Panc1 (cell line): ENCODE measurements at regions not wholly inside any gene's neighbourhood (a gene's known extent, or its start where the extent isn't known, plus 50 kb on each side); places are given as distances from the start of the nearest gene placed in this dataset.

Experiments
- ATAC-seq: fragments of 200-7000 bp; cut with Tn5 transposase; 2 replicates; pipeline ENCODE4 v1.9.1; 2020; ENCODE audit warnings: mild to moderate bottlenecking, moderate library complexity
- BruUV-seq: library from RNA; stranded (reverse); fragments of 400-500 nt; replicated peaks from 2 replicates; lab custom pipeline; 2021; lab: Mats Ljungman, UMichigan
- CTCF ChIA-PET: fragments of 300-600 bp; sonication (Branson Sonifier 250); formaldehyde crosslinking; loops from one replicate; lab custom pipeline; 2022; ENCODE audit warnings: antibody characterized with exemption; lab: Charles Lee
- POLR2A ChIA-PET: fragments of 300-600 bp; sonication (Branson Sonifier 250); formaldehyde crosslinking; loops from one replicate; lab custom pipeline; 2022; ENCODE audit warnings: antibody characterized with exemption; lab: Charles Lee
- DNase-seq: peaks from one replicate; pipeline ENCODE4 v3.0.0-alpha.2; 2010; ENCODE audit warnings: low read depth, low spot score
- H3K27ac ChIP-seq: 2 replicates; pipeline ENCODE4 v1.5.1; 2011; ENCODE audit warnings: mild to moderate bottlenecking, low read length, inconsistent platforms
- H3K27me3 ChIP-seq: fragments of 200-500 bp; sonication (Bioruptor generic); 2 replicates; pipeline ENCODE4 v1.6.0; 2014; ENCODE audit warnings: low read length, inconsistent platforms; ENCODE audit not compliant: control insufficient read depth, insufficient read depth
- H3K36me3 ChIP-seq: fragments of 200-500 bp; sonication (Bioruptor generic); 2 replicates; pipeline ENCODE4 v1.5.1; 2014; ENCODE audit warnings: inconsistent platforms, mild to moderate bottlenecking, low read length, moderate library complexity; ENCODE audit not compliant: control insufficient read depth, insufficient read depth
- H3K4me1 ChIP-seq: 2 replicates; pipeline ENCODE4 v1.5.1; 2011; ENCODE audit warnings: inconsistent platforms, mild to moderate bottlenecking, low read length, moderate library complexity; ENCODE audit not compliant: control insufficient read depth, insufficient read depth
- H3K4me3 ChIP-seq, 2 experiments: 2 replicates each; pipeline ENCODE4 v1.5.1; 2011 to 2012; ENCODE audit warnings: low read depth in 2 of 2, low read length in 2 of 2, mild to moderate bottlenecking in 2 of 2, inconsistent platforms in 1 of 2, moderate library complexity in 1 of 2
- H3K9me3 ChIP-seq: fragments of 200-500 bp; sonication (Bioruptor generic); 2 replicates; pipeline ENCODE4 v1.5.1; 2014; ENCODE audit warnings: low read depth, mild to moderate bottlenecking, inconsistent platforms, low read length, moderate library complexity; ENCODE audit not compliant: control insufficient read depth, insufficient read depth
- POLR2AphosphoS5 ChIP-seq: IDR thresholded peaks from 2 replicates; pipeline ENCODE4 v1.6.1; 2012; ENCODE audit warnings: mild to moderate bottlenecking, low read depth, low read length, moderate library complexity
- SIN3A ChIP-seq: IDR thresholded peaks from 2 replicates; pipeline ENCODE4 v1.6.1; 2012; ENCODE audit warnings: low read depth, mild to moderate bottlenecking, low read length, moderate library complexity, borderline replicate concordance; ENCODE audit not compliant: insufficient read depth
- TCF7L2 ChIP-seq: IDR thresholded peaks from 2 replicates; pipeline ENCODE4 v1.6.1; 2011; ENCODE audit warnings: mild to moderate bottlenecking, low read depth, low read length, inconsistent platforms
- in situ Hi-C: cut with HindIII; loops from 2 replicates; pipeline ENCODE4 v1.10.0; 2016; ENCODE audit warnings: low sequenced_read_pairs, low pct_unique_long_range_greater_than_20kb
- intact Hi-C: fragments of 100-400 bp; cut with micrococcal nuclease; formaldehyde crosslinking; loops from one replicate; pipeline ENCODE4 v1.10.0; 2022; ENCODE audit not compliant: unreplicated experiment
- TF ChIP-seq, protein P1 (sequence below), 2 experiments: IDR thresholded peaks; 2 replicates each; pipeline ENCODE4 v1.6.1; 2011 to 2012; ENCODE audit warnings: low read depth in 2 of 2, control low read depth in 1 of 2, low read length in 1 of 2, mild to moderate bottlenecking in 1 of 2, moderate library complexity in 1 of 2; ENCODE audit not compliant: insufficient read depth in 1 of 2
- TF ChIP-seq, protein P2 (sequence below): fragments of 450-650 bp; IDR thresholded peaks from 2 replicates; pipeline ENCODE4 v1.5.1; 2017; ENCODE audit warnings: mild to moderate bottlenecking

DNA sequence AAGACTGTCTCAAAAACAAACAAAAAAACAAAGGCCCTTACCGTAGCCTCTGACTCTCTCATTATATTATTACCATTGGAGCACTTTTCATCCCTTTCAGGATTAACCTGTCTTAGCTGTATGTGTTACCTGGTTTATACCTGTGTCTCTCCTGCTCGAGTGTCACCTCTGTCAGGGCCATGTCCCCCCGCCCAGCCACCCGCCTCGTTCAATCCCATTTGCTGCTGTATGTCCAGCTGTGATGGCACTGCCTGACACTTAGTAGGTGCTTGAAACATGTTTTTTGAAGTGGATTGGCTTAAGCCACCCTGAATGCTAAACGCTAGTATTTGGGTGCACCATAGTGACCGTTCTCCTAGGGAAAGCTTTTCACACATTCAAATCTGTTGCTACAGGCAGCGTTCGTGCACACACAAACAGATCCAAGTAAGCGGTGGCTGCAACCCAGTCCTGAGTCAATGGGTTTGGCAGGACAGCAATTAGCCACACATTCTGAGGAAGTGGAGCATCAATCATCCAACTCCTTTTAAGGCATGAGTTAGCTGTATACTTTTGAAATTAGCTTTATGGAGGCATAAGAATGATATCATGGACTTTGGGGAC, 98.9 kb upstream of the ZNF217 start:
- in situ Hi-C loops, result no loop called here
- TF ChIP-seq SIN3A (no peak), POLR2AphosphoS5 (no peak), TCF7L2 (no peak)
- TF ChIP-seq, protein P1, sequence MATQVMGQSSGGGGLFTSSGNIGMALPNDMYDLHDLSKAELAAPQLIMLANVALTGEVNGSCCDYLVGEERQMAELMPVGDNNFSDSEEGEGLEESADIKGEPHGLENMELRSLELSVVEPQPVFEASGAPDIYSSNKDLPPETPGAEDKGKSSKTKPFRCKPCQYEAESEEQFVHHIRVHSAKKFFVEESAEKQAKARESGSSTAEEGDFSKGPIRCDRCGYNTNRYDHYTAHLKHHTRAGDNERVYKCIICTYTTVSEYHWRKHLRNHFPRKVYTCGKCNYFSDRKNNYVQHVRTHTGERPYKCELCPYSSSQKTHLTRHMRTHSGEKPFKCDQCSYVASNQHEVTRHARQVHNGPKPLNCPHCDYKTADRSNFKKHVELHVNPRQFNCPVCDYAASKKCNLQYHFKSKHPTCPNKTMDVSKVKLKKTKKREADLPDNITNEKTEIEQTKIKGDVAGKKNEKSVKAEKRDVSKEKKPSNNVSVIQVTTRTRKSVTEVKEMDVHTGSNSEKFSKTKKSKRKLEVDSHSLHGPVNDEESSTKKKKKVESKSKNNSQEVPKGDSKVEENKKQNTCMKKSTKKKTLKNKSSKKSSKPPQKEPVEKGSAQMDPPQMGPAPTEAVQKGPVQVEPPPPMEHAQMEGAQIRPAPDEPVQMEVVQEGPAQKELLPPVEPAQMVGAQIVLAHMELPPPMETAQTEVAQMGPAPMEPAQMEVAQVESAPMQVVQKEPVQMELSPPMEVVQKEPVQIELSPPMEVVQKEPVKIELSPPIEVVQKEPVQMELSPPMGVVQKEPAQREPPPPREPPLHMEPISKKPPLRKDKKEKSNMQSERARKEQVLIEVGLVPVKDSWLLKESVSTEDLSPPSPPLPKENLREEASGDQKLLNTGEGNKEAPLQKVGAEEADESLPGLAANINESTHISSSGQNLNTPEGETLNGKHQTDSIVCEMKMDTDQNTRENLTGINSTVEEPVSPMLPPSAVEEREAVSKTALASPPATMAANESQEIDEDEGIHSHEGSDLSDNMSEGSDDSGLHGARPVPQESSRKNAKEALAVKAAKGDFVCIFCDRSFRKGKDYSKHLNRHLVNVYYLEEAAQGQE (IDR thresholded peaks at IDR 0.05; ENCODE audit: insufficient read depth in 1 of 2, low read depth in 2 of 2, low read length in 1 of 2), result no peak
- TF ChIP-seq, protein P2, sequence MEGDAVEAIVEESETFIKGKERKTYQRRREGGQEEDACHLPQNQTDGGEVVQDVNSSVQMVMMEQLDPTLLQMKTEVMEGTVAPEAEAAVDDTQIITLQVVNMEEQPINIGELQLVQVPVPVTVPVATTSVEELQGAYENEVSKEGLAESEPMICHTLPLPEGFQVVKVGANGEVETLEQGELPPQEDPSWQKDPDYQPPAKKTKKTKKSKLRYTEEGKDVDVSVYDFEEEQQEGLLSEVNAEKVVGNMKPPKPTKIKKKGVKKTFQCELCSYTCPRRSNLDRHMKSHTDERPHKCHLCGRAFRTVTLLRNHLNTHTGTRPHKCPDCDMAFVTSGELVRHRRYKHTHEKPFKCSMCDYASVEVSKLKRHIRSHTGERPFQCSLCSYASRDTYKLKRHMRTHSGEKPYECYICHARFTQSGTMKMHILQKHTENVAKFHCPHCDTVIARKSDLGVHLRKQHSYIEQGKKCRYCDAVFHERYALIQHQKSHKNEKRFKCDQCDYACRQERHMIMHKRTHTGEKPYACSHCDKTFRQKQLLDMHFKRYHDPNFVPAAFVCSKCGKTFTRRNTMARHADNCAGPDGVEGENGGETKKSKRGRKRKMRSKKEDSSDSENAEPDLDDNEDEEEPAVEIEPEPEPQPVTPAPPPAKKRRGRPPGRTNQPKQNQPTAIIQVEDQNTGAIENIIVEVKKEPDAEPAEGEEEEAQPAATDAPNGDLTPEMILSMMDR, result no peak
- Histone ChIP-seq H3K27me3 (no peaks in the 10 kb centered on the region), H3K4me1 (peaks cover 28% of the 10 kb centered on the region), H3K36me3 (no peaks in the 10 kb centered on the region), H3K4me3 (no peak overlapping the region), H3K27ac (peak overlapping the region; percentile 85), H3K9me3 (no peaks in the 10 kb centered on the region)
- DNase-seq (no peak), ATAC-seq (peak; percentile 82)
- BruUV-seq, result no TSS peak
- intact Hi-C loops, result no loop called here
- CTCF ChIA-PET, result no interaction called here
- POLR2A ChIA-PET, result interaction anchor here (0.8 to 1.9 kb wide), 2 partner anchors 13 to 15 kb away, joined by 3 to 6 read pairs; no protein-coding TSS in a partner anchor

DNA sequence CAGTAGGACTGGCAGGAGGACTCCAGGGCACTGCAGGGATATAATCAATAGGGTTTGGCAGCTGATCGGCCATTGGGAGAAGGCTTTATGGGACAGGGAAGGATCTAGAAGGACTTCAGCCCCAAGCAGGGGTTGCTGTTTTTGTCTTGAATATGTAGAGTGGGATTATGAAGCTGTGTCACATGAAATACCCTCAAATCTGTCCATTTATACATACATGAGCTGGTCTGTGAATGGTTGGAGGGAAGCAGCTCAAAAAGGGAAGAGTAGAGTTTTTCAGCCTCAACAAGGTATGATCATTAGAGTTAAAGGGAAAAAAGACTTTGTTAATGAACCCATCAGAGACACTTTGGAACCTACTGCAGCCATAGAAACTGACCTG, 98.2 kb upstream of the ZNF217 start:
- in situ Hi-C loops, result no loop called here
- H3K27ac ChIP-seq, result peak overlapping the region; percentile 85
- H3K36me3 ChIP-seq, result no peaks in the 10 kb centered on the region
- TF ChIP-seq SIN3A (no peak), POLR2AphosphoS5 (no peak), TCF7L2 (no peak)
- TF ChIP-seq, protein P1 (IDR thresholded peaks at IDR 0.05; ENCODE audit: insufficient read depth in 1 of 2, low read depth in 2 of 2, low read length in 1 of 2), result no peak
- TF ChIP-seq, protein P2, result no peak
- peaks cover 28% of the 10 kb centered on the region for H3K4me1 ChIP-seq
- ChIA-PET CTCF (no interaction called here), POLR2A (interaction anchor here (0.6 to 1.9 kb wide), 2 partner anchors 16 to 19 kb away, joined by 3 to 6 read pairs; no protein-coding TSS in a partner anchor)
- H3K27me3 ChIP-seq, result no peaks in the 10 kb centered on the region
- H3K4me3 ChIP-seq, result no peak overlapping the region
- no peak for DNase-seq
- ATAC-seq, result 0 out of 2 replicates have a peak, but pooled peaks have one; percentile 7
- intact Hi-C loops, result no loop called here
- no TSS peak for BruUV-seq
- H3K9me3 ChIP-seq, result no peaks in the 10 kb centered on the region
